NOMO-1 treated with dmso at 0.1 percent for 144 hours (cell line): ENCODE measurements at regions not wholly inside any gene's neighbourhood (a gene's known extent, or its start where the extent isn't known, plus 50 kb on each side); places are given as distances from the start of the nearest gene placed in this dataset.
"Not testable (repeated sequence)": the region's sequence is repeated elsewhere in the genome, so short reads cannot be mapped to it uniquely, and the experiment has no call there.

ENCODE experiments used
- DNase-seq: peaks from one replicate; lab custom pipeline; 2025; ENCODE audit not compliant: unreplicated experiment; lab: John Stamatoyannopoulos, UW

- no peak for DNase-seq
Measured at GRCh38 chr12:29893002-29893401, 109.3 kb upstream of the TMTC1 start.

- no peak for DNase-seq
Measured at GRCh38 chr12:29891792-29892191, 108.0 kb upstream of the TMTC1 start.

GRCh38 chr12:29889737-29890136, 106.0 kb upstream of the TMTC1 start:
- peak; percentile 24 for DNase-seq

- no peak for DNase-seq
Measured at GRCh38 chr12:29888777-29889176, 105.0 kb upstream of the TMTC1 start.

GRCh38 chr12:29884957-29885356, 101.2 kb upstream of the TMTC1 start:
- DNase-seq: not testable (repeated sequence)

- DNase-seq: no peak
Measured at GRCh38 chr12:29883941-29884554, 100.3 kb upstream of the TMTC1 start.

GRCh38 chr12:29883525-29883924, 99.8 kb upstream of the TMTC1 start:
- no peak for DNase-seq

GRCh38 chr12:29882846-29883245, 99.1 kb upstream of the TMTC1 start:
- no peak for DNase-seq

- no peak for DNase-seq
Measured at GRCh38 chr12:29880987-29881386, 97.2 kb upstream of the TMTC1 start.

- no peak for DNase-seq
Measured at GRCh38 chr12:29879606-29880308, 96.0 kb upstream of the TMTC1 start.

- DNase-seq: no peak
Measured at GRCh38 chr12:29869946-29870345, 86.2 kb upstream of the TMTC1 start.

GRCh38 chr12:29867823-29868222, 84.1 kb upstream of the TMTC1 start:
- no peak for DNase-seq

- DNase-seq: no peak
Measured at GRCh38 chr12:29863665-29864064, 79.9 kb upstream of the TMTC1 start.

- no peak for DNase-seq
Measured at GRCh38 chr12:29858270-29858786, 74.6 kb upstream of the TMTC1 start.

GRCh38 chr12:29847246-29847645, 63.5 kb upstream of the TMTC1 start:
- no peak for DNase-seq

- DNase-seq: no peak
Measured at GRCh38 chr12:29844667-29845066, 60.9 kb upstream of the TMTC1 start.

- DNase-seq: no peak
Measured at GRCh38 chr12:29843036-29843435, 59.3 kb upstream of the TMTC1 start.

- no peak for DNase-seq
Measured at GRCh38 chr12:29838768-29839167, 55.0 kb upstream of the TMTC1 start.
